Sigmoid colon (tissue), 4 donors: ENCODE measurements at regions not wholly inside any gene's neighbourhood (a gene's known extent, or its start where the extent isn't known, plus 50 kb on each side); places are given as distances from the start of the nearest gene placed in this dataset.

Source experiments
- POLR2AphosphoS5 ChIP-seq, 4 donors: sonication (generic); formaldehyde crosslinking; IDR thresholded peaks; one replicate each; pipeline ENCODE4 v1.6.1; 2017; ENCODE audit warnings: antibody characterized with exemption in 4 of 4
- TF ChIP-seq, protein P1 (sequence below), 4 experiments: fragments of 450-650 bp in 3 of 4; fragments of 200-600 bp in 1 of 4; IDR thresholded peaks; one replicate each; pipeline ENCODE4 v1.5.1; 2016 to 2019; ENCODE audit warnings: antibody characterized with exemption in 4 of 4, mild to moderate bottlenecking in 3 of 4, moderate library complexity in 2 of 4

DNA sequence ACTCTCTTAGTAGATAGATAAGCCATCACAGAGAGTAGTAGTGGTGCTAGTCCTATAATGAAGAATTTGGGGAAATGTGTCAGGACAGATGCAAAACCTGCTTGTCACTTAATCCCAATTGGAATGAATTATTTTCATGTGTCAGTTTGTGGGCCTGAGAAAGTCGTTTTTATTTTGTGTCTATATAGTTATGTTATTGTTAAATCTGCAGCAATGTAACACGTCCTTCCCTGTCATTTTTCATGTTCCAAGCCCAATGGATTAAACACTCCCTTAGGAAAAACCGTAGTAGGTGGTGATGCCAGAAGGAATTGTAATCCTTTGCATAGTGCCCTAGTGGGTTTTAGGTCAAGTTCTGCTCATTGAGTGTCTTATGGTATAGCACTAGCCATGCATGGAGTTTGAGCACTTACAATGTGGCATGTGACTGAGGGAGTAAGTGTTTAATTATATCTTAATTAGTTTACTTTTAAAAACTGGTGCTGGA is 105.9 kb upstream of the PRSS16 start:
- no peak for TF ChIP-seq POLR2AphosphoS5 (IDR thresholded peaks at IDR 0.05)
- TF ChIP-seq, protein P1, sequence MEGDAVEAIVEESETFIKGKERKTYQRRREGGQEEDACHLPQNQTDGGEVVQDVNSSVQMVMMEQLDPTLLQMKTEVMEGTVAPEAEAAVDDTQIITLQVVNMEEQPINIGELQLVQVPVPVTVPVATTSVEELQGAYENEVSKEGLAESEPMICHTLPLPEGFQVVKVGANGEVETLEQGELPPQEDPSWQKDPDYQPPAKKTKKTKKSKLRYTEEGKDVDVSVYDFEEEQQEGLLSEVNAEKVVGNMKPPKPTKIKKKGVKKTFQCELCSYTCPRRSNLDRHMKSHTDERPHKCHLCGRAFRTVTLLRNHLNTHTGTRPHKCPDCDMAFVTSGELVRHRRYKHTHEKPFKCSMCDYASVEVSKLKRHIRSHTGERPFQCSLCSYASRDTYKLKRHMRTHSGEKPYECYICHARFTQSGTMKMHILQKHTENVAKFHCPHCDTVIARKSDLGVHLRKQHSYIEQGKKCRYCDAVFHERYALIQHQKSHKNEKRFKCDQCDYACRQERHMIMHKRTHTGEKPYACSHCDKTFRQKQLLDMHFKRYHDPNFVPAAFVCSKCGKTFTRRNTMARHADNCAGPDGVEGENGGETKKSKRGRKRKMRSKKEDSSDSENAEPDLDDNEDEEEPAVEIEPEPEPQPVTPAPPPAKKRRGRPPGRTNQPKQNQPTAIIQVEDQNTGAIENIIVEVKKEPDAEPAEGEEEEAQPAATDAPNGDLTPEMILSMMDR (IDR thresholded peaks at IDR 0.05): no peak
